Endothelial cell of umbilical vein (primary cell): ENCODE measurements at regions not wholly inside any gene's neighbourhood (a gene's known extent, or its start where the extent isn't known, plus 50 kb on each side); places are given as distances from the start of the nearest gene placed in this dataset.

Experiments
- BruUV-seq: library from RNA; stranded (reverse); fragments of 400-500 nt; replicated peaks from 2 replicates; lab custom pipeline; 2021; lab: Mats Ljungman, UMichigan
- CTCF ChIA-PET: fragments of 300-600, 350-600 bp; sonication (Branson Sonifier 250); formaldehyde crosslinking; loops from one replicate; lab custom pipeline; 2021; ENCODE audit warnings: antibody characterized with exemption, inconsistent platforms; lab: Charles Lee
- POLR2A ChIA-PET: fragments of 300-600, 350-600 bp; sonication (Branson Sonifier 250); formaldehyde crosslinking; loops from one replicate; lab custom pipeline; 2021; ENCODE audit warnings: antibody characterized with exemption, inconsistent platforms; lab: Charles Lee
- DNase-seq: peaks from one replicate; pipeline ENCODE4 v3.0.0-alpha.2; 2011; ENCODE audit warnings: low read depth, low spot score
- FAIRE-seq: peaks from 2 replicates; lab custom pipeline; 2011; peaks lifted over from hg19 to GRCh38; lab: Jason Lieb, UNC
- H2AFZ ChIP-seq: 2 replicates; pipeline ENCODE4 v1.6.0; 2012; ENCODE audit warnings: low read depth, low read length, control low read depth, inconsistent platforms
- H3K27ac ChIP-seq: 2 replicates; pipeline ENCODE4 v1.5.1; 2011; ENCODE audit warnings: low read depth, mild to moderate bottlenecking, control low read depth, low read length, moderate library complexity; ENCODE audit not compliant: insufficient read depth
- H3K27me3 ChIP-seq, 2 experiments: 2 replicates each; pipeline versions ENCODE4 v1.6.0 to v1.6.1; 2011; ENCODE audit warnings: low read length in 2 of 2, mixed read lengths in 1 of 2; ENCODE audit not compliant: control insufficient read depth in 2 of 2, insufficient read depth in 2 of 2
- H3K36me3 ChIP-seq, 2 experiments: 2 replicates in 1 of 2; 3 replicates in 1 of 2; pipeline ENCODE4 v1.5.1; 2011; ENCODE audit warnings: low read length in 2 of 2, mild to moderate bottlenecking in 1 of 2, moderate library complexity in 1 of 2; ENCODE audit not compliant: control insufficient read depth in 2 of 2, insufficient read depth in 2 of 2; ENCODE audit errors: extremely low read depth in 1 of 2
- H3K4me1 ChIP-seq: 3 replicates; pipeline ENCODE4 v1.5.1; 2011; ENCODE audit warnings: mild to moderate bottlenecking, low read length; ENCODE audit not compliant: control insufficient read depth, insufficient read depth; ENCODE audit errors: extremely low read depth
- H3K4me2 ChIP-seq: 2 replicates; pipeline ENCODE4 v1.6.1; 2011; ENCODE audit warnings: low read length, control low read depth, mixed read lengths; ENCODE audit not compliant: insufficient read depth
- H3K4me3 ChIP-seq, 3 experiments: fragments of 200-600 bp in 1 of 3; sonication (generic), shearing (Covaris generic) in 1 of 3; replicated peaks in 1 of 3; 2 replicates each; pipeline ENCODE4 v1.5.1; 2011 to 2016; ENCODE audit warnings: control low read depth in 3 of 3, low read length in 3 of 3, mild to moderate bottlenecking in 2 of 3, inconsistent platforms in 1 of 3, low read depth in 1 of 3, moderate library complexity in 1 of 3; ENCODE audit not compliant: insufficient read depth in 1 of 3
- H3K79me2 ChIP-seq: 2 replicates; pipeline ENCODE4 v1.6.0; 2012; ENCODE audit warnings: low read length, inconsistent platforms; ENCODE audit not compliant: control insufficient read depth, insufficient read depth
- H3K9ac ChIP-seq: replicated peaks from 2 replicates; pipeline ENCODE3; 2011; ENCODE audit warnings: low read length, control low read depth; ENCODE audit not compliant: insufficient read depth; ENCODE audit errors: extremely low read depth
- H3K9me1 ChIP-seq: replicated peaks from 3 replicates; pipeline ENCODE4 v1.6.0; 2011; ENCODE audit warnings: mild to moderate bottlenecking, low read length; ENCODE audit not compliant: control insufficient read depth, insufficient read depth; ENCODE audit errors: extremely low read depth
- H3K9me3 ChIP-seq: replicated peaks from 2 replicates; pipeline ENCODE4 v1.5.1; 2012; ENCODE audit warnings: low read length, inconsistent platforms; ENCODE audit not compliant: control insufficient read depth, insufficient read depth
- H4K20me1 ChIP-seq: replicated peaks from 2 replicates; pipeline ENCODE3; 2011; ENCODE audit warnings: mild to moderate bottlenecking, low read length; ENCODE audit not compliant: control insufficient read depth, insufficient read depth; ENCODE audit errors: extremely low read depth
- EZH2 ChIP-seq: IDR thresholded peaks from 2 replicates; pipeline ENCODE4 v1.6.1; 2012; ENCODE audit warnings: borderline replicate concordance, low read depth, mild to moderate bottlenecking, moderate library complexity, low read length, inconsistent platforms; ENCODE audit not compliant: severe bottlenecking
- JUN ChIP-seq: IDR thresholded peaks from 2 replicates; pipeline ENCODE4 v1.6.1; 2011; ENCODE audit warnings: borderline replicate concordance, low read depth; ENCODE audit not compliant: insufficient read length, insufficient read depth
- POLR2A ChIP-seq: IDR thresholded peaks from 2 replicates; pipeline ENCODE4 v1.6.1; 2012; ENCODE audit warnings: low read depth, mild to moderate bottlenecking, control low read depth, low read length
- POLR2AphosphoS5 ChIP-seq: IDR thresholded peaks from 2 replicates; pipeline ENCODE4 v1.6.1; 2012; ENCODE audit warnings: low read depth, mild to moderate bottlenecking, control low read depth, low read length, moderate library complexity; ENCODE audit not compliant: insufficient read depth
- dilution Hi-C: fragments of 300-500 bp; cut with MboI; formaldehyde crosslinking; loops from one replicate; pipeline ENCODE4 v1.15.0; 2019; ENCODE audit warnings: low sequenced_read_pairs; ENCODE audit not compliant: extremely low pct_ligation_motif_present
- intact Hi-C: fragments of 100-400 bp; cut with micrococcal nuclease; formaldehyde crosslinking; loops from one replicate; pipeline ENCODE4 v1.10.0; 2022
- TF ChIP-seq, protein P1 (sequence below): IDR thresholded peaks from 2 replicates; pipeline ENCODE4 v1.6.1; 2011; ENCODE audit not compliant: insufficient read depth, insufficient read length

DNA sequence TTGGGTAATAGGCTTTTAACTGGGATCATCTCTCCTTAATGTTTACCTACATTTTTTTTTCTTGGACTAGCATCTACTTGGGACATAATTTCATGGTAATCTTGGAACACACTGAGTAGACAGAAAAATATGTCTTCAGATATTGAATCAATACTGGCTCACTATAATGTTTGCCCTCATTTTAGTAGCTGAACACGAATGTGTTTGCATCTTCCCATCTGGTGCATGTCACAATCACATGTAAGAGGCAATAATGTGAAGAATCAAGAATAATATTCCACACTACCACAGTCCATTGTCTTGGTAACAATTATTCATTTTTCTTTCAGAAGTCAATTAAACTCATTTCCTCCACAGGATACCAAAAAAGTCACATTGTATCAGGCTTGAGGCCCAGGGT is 382.7 kb upstream of the CDH10 start:
- ChIA-PET POLR2A (no interaction called here), CTCF (no interaction called here)
- DNase-seq: no peak
- BruUV-seq: no TSS peak
- no peaks in the 10 kb centered on the region for H4K20me1 ChIP-seq
- no peak overlapping the region for H2AFZ ChIP-seq
- peaks cover 6% of the 10 kb centered on the region for H3K9me3 ChIP-seq
- H3K27ac ChIP-seq: no peak overlapping the region
- H3K9me1 ChIP-seq: no peaks in the 10 kb centered on the region
- no peaks in the 10 kb centered on the region for H3K4me1 ChIP-seq
- no peak overlapping the region for H3K4me3 ChIP-seq
- no peak overlapping the region for H3K4me2 ChIP-seq
- no peak for FAIRE-seq
- H3K36me3 ChIP-seq: no peaks in the 10 kb centered on the region
- no peak overlapping the region for H3K9ac ChIP-seq
- no peaks in the 10 kb centered on the region for H3K27me3 ChIP-seq
- no peak for TF ChIP-seq POLR2A
- no peaks in the 10 kb centered on the region for H3K79me2 ChIP-seq
- dilution Hi-C loops (no loop called here), intact Hi-C loops (no loop called here)

DNA sequence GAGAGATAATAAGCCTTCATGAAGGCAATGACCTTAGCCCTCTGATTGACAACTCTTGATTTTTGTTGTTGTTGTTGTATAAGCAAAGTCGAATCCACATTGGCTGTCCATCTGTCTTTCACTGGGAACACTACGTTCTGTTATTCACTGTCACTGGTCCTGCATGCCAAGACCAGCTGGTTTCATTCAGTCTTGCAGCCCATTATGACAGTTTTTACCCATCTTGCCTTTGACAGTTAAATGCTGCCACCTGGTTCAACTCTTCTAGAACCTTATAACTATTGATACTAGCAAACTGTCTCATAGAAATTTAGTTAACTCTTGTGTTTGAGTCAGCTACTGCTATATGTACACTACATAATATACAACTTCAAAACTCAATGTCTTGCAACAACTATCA is 382.3 kb upstream of the CDH10 start:
- H3K4me1 ChIP-seq: no peaks in the 10 kb centered on the region
- BruUV-seq: no TSS peak
- TF ChIP-seq EZH2 (no peak), POLR2A (no peak), POLR2AphosphoS5 (no peak), JUN (no peak)
- TF ChIP-seq, protein P1, sequence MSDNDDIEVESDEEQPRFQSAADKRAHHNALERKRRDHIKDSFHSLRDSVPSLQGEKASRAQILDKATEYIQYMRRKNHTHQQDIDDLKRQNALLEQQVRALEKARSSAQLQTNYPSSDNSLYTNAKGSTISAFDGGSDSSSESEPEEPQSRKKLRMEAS: no peak
- H3K9me1 ChIP-seq: no peaks in the 10 kb centered on the region
- no peak for DNase-seq
- no peak overlapping the region for H3K9ac ChIP-seq
- intact Hi-C loops (no loop called here), dilution Hi-C loops (no loop called here)
- no peak overlapping the region for H3K4me3 ChIP-seq
- H3K36me3 ChIP-seq: no peaks in the 10 kb centered on the region
- H3K9me3 ChIP-seq: peaks cover 6% of the 10 kb centered on the region
- H3K79me2 ChIP-seq: no peaks in the 10 kb centered on the region
- no peak overlapping the region for H2AFZ ChIP-seq
- CTCF ChIA-PET: no interaction called here
- H3K27ac ChIP-seq: no peak overlapping the region
- no peaks in the 10 kb centered on the region for H3K27me3 ChIP-seq
- POLR2A ChIA-PET: no interaction called here
- no peaks in the 10 kb centered on the region for H4K20me1 ChIP-seq
- no peak for FAIRE-seq
- no peak overlapping the region for H3K4me2 ChIP-seq
